Fibroblast of pulmonary artery (primary cell): ENCODE measurements at regions not wholly inside any gene's neighbourhood (a gene's known extent, or its start where the extent isn't known, plus 50 kb on each side); places are given as distances from the start of the nearest gene placed in this dataset.

Experiments
- DNase-seq: peaks from one replicate; pipeline ENCODE4 v3.0.0-alpha.2; 2010; ENCODE audit warnings: low read depth
- H3K4me3 ChIP-seq: replicated peaks from 2 replicates; pipeline ENCODE4 v1.5.1; 2011; ENCODE audit warnings: low read depth, mild to moderate bottlenecking, control low read depth, low read length, moderate library complexity
- TF ChIP-seq, protein P1 (sequence below): IDR thresholded peaks from 2 replicates; pipeline ENCODE4 v1.5.1; 2011; ENCODE audit warnings: mild to moderate bottlenecking, control low read depth, low read length, inconsistent platforms; ENCODE audit errors: missing control alignments

- no peak overlapping the region for H3K4me3 ChIP-seq
- no peak for DNase-seq
- TF ChIP-seq, protein P1, sequence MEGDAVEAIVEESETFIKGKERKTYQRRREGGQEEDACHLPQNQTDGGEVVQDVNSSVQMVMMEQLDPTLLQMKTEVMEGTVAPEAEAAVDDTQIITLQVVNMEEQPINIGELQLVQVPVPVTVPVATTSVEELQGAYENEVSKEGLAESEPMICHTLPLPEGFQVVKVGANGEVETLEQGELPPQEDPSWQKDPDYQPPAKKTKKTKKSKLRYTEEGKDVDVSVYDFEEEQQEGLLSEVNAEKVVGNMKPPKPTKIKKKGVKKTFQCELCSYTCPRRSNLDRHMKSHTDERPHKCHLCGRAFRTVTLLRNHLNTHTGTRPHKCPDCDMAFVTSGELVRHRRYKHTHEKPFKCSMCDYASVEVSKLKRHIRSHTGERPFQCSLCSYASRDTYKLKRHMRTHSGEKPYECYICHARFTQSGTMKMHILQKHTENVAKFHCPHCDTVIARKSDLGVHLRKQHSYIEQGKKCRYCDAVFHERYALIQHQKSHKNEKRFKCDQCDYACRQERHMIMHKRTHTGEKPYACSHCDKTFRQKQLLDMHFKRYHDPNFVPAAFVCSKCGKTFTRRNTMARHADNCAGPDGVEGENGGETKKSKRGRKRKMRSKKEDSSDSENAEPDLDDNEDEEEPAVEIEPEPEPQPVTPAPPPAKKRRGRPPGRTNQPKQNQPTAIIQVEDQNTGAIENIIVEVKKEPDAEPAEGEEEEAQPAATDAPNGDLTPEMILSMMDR: no peak
Observed at GRCh38 chr1:4048921-4049320, 148.8 kb upstream of the C1orf174 start.

GRCh38 chr1:4050998-4051397, 150.9 kb upstream of the C1orf174 start:
- H3K4me3 ChIP-seq: no peak overlapping the region
- TF ChIP-seq, protein P1: no peak
- no peak for DNase-seq

DNA sequence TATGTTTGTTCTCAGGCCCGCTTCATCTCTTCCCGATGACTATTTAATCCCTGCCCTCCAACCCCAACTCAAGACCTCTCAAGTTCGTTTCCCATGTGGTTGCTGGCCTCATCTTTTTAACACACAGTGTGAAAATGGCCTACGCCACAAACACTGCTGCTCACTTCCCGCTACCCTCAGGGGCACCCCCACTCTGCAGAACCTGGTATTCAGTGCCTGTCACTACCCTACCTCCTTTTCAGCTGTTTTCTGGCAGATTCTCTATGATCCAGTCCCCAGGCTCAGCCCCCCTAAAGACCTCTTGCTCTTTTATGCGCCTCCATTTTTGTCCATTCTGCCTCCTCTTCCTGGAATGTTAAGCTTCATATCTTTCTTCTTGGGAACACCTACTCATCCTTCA, 152.6 kb upstream of the C1orf174 start:
- TF ChIP-seq, protein P1: no peak
- DNase-seq: no peak
- H3K4me3 ChIP-seq: no peak overlapping the region

DNA sequence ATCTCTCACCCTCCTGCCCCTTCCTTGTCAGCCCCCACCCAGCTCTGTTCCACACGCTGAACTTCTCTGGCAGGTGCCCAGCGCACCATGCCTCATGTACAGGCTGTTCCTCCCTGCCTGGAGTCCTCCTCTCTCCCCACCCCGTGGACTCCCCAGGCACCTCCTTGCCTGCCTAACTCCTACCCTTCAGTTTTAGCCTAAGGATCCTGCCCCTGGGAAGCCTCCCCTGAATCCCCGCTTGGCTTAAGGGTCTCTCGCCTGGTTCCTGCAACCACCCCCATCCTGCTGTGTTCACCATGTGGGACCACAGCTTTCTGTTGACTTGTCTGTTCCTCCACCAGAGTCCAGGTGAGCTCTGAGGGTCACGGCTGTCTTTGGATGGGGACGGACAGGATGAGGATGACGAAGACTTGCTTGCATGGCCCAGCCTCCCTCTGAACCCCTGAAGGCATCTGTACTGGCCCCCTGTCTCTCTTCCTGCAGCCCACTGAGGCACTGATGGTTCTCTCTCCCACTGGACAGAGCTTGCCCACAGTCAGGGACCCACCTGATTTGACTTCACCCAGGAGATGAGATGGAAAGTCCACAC, 153.2 kb upstream of the C1orf174 start:
- TF ChIP-seq, protein P1: no peak
- no peak for DNase-seq
- no peak overlapping the region for H3K4me3 ChIP-seq

GRCh38 chr1:4053774-4054173, 153.7 kb upstream of the C1orf174 start:
- TF ChIP-seq, protein P1: no peak
- no peak overlapping the region for H3K4me3 ChIP-seq
- no peak for DNase-seq

- TF ChIP-seq, protein P1: no peak
- no peak for DNase-seq
Observed at GRCh38 chr1:4055294-4055967, 155.4 kb upstream of the C1orf174 start.

GRCh38 chr1:4056422-4056821, 156.3 kb upstream of the C1orf174 start:
- TF ChIP-seq, protein P1: no peak
- no peak overlapping the region for H3K4me3 ChIP-seq
- DNase-seq: no peak

More at GRCh38 chr1:4055294-4055967, 155.4 kb upstream of the C1orf174 start:
- no peak overlapping the region for H3K4me3 ChIP-seq
